SU-DHL-6 (cell line): ENCODE measurements at regions not wholly inside any gene's neighbourhood (a gene's known extent, or its start where the extent isn't known, plus 50 kb on each side); places are given as distances from the start of the nearest gene placed in this dataset.
"Not testable (repeated sequence)": the region's sequence is repeated elsewhere in the genome, so short reads cannot be mapped to it uniquely, and the experiment has no call there.

Experiments
- H2AFZ ChIP-seq: fragments of 200-600 bp; sonication (generic); 2 replicates; pipeline ENCODE4 v1.6.1; 2014; ENCODE audit warnings: low read depth, mild to moderate bottlenecking, moderate library complexity, mixed read lengths, antibody characterized with exemption, low read length; ENCODE audit not compliant: severe bottlenecking
- H3F3A ChIP-seq: fragments of 200-600 bp; shearing (Covaris generic); 2 replicates; pipeline ENCODE4 v1.6.0; 2016; ENCODE audit warnings: antibody characterized with exemption, mild to moderate bottlenecking; ENCODE audit not compliant: insufficient read depth
- H3K27ac ChIP-seq: fragments of 200-600 bp; sonication (generic); 2 replicates; pipeline ENCODE4 v1.5.1; 2016; ENCODE audit warnings: low read depth, mild to moderate bottlenecking, low read length, moderate library complexity, mixed read lengths
- H3K27me3 ChIP-seq: fragments of 200-600 bp; sonication (generic), shearing (Covaris generic); 2 replicates; pipeline ENCODE4 v1.6.0; 2014; ENCODE audit warnings: mild to moderate bottlenecking, low read length
- H3K36me3 ChIP-seq: fragments of 200-600 bp; sonication (generic); 2 replicates; pipeline ENCODE4 v1.6.1; 2014; ENCODE audit warnings: mild to moderate bottlenecking, low read length, mixed read lengths
- H3K4me2 ChIP-seq: fragments of 300-600, 200-600 bp; shearing (Covaris generic), sonication (generic); 2 replicates; pipeline ENCODE4 v1.6.0; 2014; ENCODE audit warnings: low read length, low read depth, mild to moderate bottlenecking; ENCODE audit not compliant: poor library complexity, severe bottlenecking
- H3K4me3 ChIP-seq: fragments of 200-600 bp; sonication (generic); 2 replicates; pipeline ENCODE4 v1.5.1; 2014; ENCODE audit warnings: antibody characterized with exemption, low read length, mild to moderate bottlenecking, mixed read lengths; ENCODE audit not compliant: insufficient read depth, poor library complexity, severe bottlenecking
- H3K79me2 ChIP-seq: fragments of 200-600 bp; sonication (generic); 2 replicates; pipeline ENCODE4 v1.6.1; 2014; ENCODE audit warnings: mild to moderate bottlenecking, low read length, moderate library complexity; ENCODE audit not compliant: insufficient read depth
- H3K9ac ChIP-seq: fragments of 200-600 bp; sonication (generic); 2 replicates; pipeline ENCODE4 v1.7.0; 2014; ENCODE audit warnings: mild to moderate bottlenecking, low read length
- H3K9me2 ChIP-seq: fragments of 200-600 bp; sonication (generic); replicated peaks from 2 replicates; pipeline ENCODE4 v1.6.1; 2014; ENCODE audit warnings: low read length; ENCODE audit not compliant: insufficient read depth
- H3K9me3 ChIP-seq: fragments of 200-600 bp; sonication (generic); 2 replicates; pipeline ENCODE4 v1.6.1; 2014; ENCODE audit warnings: low read length, mixed read lengths; ENCODE audit not compliant: insufficient read depth
- H4K20me1 ChIP-seq: fragments of 200-600 bp; sonication (generic); 2 replicates; pipeline ENCODE4 v1.6.1; 2014; ENCODE audit warnings: low read depth, mild to moderate bottlenecking, antibody characterized with exemption, low read length, moderate library complexity, mixed read lengths
- CTCF ChIP-seq: fragments of 200-600 bp; sonication (generic); IDR thresholded peaks from one replicate; pipeline ENCODE4 v1.5.1; 2017; ENCODE audit warnings: antibody characterized with exemption, mild to moderate bottlenecking, low read length, moderate library complexity; ENCODE audit not compliant: insufficient read depth, poor library complexity, severe bottlenecking
- EZH2phosphoT487 ChIP-seq: fragments of 200-600 bp; sonication (generic), shearing (Covaris generic); conservative IDR thresholded peaks from 2 replicates; pipeline ENCODE4 v1.6.1; 2018; ENCODE audit warnings: mild to moderate bottlenecking, antibody characterized with exemption, low read length, moderate library complexity, mixed read lengths

- H3K27ac ChIP-seq: no peak overlapping the region
- no peaks in the 10 kb centered on the region for H3K79me2 ChIP-seq
- H4K20me1 ChIP-seq: no peaks in the 10 kb centered on the region
- H3K27me3 ChIP-seq: no peaks in the 10 kb centered on the region
- TF ChIP-seq EZH2phosphoT487: no peak
- no peak for TF ChIP-seq CTCF
- no peaks in the 10 kb centered on the region for H3K36me3 ChIP-seq
- no peak overlapping the region for H3K9ac ChIP-seq
- H3K9me2 ChIP-seq: no peaks in the 10 kb centered on the region
- H3K9me3 ChIP-seq: no peaks in the 10 kb centered on the region
- no peak overlapping the region for H3K4me3 ChIP-seq
- H3F3A ChIP-seq: no peaks in the 10 kb centered on the region
- H3K4me2 ChIP-seq: no peak overlapping the region
- H2AFZ ChIP-seq: no peak overlapping the region
Measured at GRCh38 chr13:86606264-86606663, 807.0 kb upstream of the SLITRK6 start.

GRCh38 chr13:86608701-86609100 lies 809.5 kb upstream of the SLITRK6 start:
- Histone ChIP-seq H3K27me3 (no peaks in the 10 kb centered on the region), H3K9me2 (no peaks in the 10 kb centered on the region), H3F3A (no peaks in the 10 kb centered on the region), H3K36me3 (no peaks in the 10 kb centered on the region), H3K79me2 (no peaks in the 10 kb centered on the region), H3K9me3 (no peaks in the 10 kb centered on the region), H3K27ac (no peak overlapping the region), H4K20me1 (no peaks in the 10 kb centered on the region), H3K9ac (no peak overlapping the region), H3K4me2 (no peak overlapping the region), H3K4me3 (no peak overlapping the region), H2AFZ (no peak overlapping the region)
- TF ChIP-seq EZH2phosphoT487 (no peak), CTCF (no peak)

- no peaks in the 10 kb centered on the region for H3F3A ChIP-seq
- no peak overlapping the region for H3K4me2 ChIP-seq
- H3K79me2 ChIP-seq: no peaks in the 10 kb centered on the region
- H3K9ac ChIP-seq: no peak overlapping the region
- H2AFZ ChIP-seq: no peak overlapping the region
- H3K9me3 ChIP-seq: no peaks in the 10 kb centered on the region
- H3K4me3 ChIP-seq: no peak overlapping the region
- no peaks in the 10 kb centered on the region for H3K27me3 ChIP-seq
- H3K27ac ChIP-seq: no peak overlapping the region
- no peaks in the 10 kb centered on the region for H4K20me1 ChIP-seq
- H3K36me3 ChIP-seq: no peaks in the 10 kb centered on the region
- no peak for TF ChIP-seq CTCF
- TF ChIP-seq EZH2phosphoT487: no peak
- no peaks in the 10 kb centered on the region for H3K9me2 ChIP-seq
Measured at GRCh38 chr13:86633346-86633745, 834.1 kb upstream of the SLITRK6 start.

- H3K9me3 ChIP-seq, H2AFZ ChIP-seq, H3F3A ChIP-seq, H3K9ac ChIP-seq, H3K9me2 ChIP-seq, H3K79me2 ChIP-seq, H4K20me1 ChIP-seq, H3K4me3 ChIP-seq, H3K4me2 ChIP-seq, H3K27ac ChIP-seq, H3K27me3 ChIP-seq, H3K36me3 ChIP-seq: not testable (repeated sequence)
Measured at GRCh38 chr13:86651171-86651570, 852.0 kb upstream of the SLITRK6 start.
